ENCODE measurements at regions not wholly inside any gene's neighbourhood (a gene's known extent, or its start where the extent isn't known, plus 50 kb on each side); places are given as distances from the start of the nearest gene placed in this dataset.

DNA sequence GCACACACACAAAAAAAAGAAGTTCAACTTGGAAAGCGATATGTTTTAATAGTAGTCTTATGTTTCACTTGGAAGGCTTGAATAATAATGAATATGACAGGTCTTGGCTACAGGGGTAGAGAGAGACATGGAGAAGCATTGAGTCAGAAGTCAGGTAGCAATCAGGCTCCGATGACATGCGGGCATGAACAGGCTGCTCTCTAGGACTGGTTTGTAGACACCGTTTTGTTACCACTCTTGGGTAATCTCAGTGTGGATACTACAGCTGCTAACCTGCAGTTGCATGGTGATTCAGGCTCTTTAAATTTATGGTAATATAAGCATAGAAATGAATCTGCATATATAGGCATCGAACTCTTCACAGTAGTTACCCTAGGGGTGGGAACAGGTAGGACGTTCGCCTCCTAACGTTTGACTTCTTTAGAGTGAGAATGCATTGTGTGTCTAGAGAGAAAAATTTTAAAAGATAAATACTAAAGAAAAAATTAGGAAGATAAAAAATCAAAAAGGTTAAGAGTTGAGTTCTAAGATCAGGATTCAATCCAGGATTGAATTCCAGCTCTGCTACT is 241.6 kb upstream of the KBTBD8 start:
- TF ChIP-seq, protein P1, sequence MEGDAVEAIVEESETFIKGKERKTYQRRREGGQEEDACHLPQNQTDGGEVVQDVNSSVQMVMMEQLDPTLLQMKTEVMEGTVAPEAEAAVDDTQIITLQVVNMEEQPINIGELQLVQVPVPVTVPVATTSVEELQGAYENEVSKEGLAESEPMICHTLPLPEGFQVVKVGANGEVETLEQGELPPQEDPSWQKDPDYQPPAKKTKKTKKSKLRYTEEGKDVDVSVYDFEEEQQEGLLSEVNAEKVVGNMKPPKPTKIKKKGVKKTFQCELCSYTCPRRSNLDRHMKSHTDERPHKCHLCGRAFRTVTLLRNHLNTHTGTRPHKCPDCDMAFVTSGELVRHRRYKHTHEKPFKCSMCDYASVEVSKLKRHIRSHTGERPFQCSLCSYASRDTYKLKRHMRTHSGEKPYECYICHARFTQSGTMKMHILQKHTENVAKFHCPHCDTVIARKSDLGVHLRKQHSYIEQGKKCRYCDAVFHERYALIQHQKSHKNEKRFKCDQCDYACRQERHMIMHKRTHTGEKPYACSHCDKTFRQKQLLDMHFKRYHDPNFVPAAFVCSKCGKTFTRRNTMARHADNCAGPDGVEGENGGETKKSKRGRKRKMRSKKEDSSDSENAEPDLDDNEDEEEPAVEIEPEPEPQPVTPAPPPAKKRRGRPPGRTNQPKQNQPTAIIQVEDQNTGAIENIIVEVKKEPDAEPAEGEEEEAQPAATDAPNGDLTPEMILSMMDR (IDR thresholded peaks at IDR 0.05 in 8 of 11, conservative IDR thresholded peaks at IDR 0.05 in 3 of 11) = no peak
- no peak for TF ChIP-seq POLR2AphosphoS5 (IDR thresholded peaks at IDR 0.05)
- TF ChIP-seq POLR2A (IDR thresholded peaks at IDR 0.05) = no peak
- intact Hi-C loops (cut with DNase I; ENCODE audit: low total_unique reads) = no loop called here
- WGBS, 5 donors = 81 to 97% (median 93%) methylated on average over 8 of the region's 8 CpGs
- no peak for DNase-seq
- Histone ChIP-seq H3K27me3 (replicated peaks in 1 of 7) (peaks cover 0 to 3% (median 0%) of the 10 kb centered on the region in 7 donors), H3K36me3 (no peaks in the 10 kb centered on the region), H3K27ac (no peak overlapping the region), H3K9me3 (no peaks in the 10 kb centered on the region), H3K4me1 (peaks cover 0 to 7% (median 0%) of the 10 kb centered on the region in 6 donors), H3K4me3 (no peak overlapping the region)

DNA sequence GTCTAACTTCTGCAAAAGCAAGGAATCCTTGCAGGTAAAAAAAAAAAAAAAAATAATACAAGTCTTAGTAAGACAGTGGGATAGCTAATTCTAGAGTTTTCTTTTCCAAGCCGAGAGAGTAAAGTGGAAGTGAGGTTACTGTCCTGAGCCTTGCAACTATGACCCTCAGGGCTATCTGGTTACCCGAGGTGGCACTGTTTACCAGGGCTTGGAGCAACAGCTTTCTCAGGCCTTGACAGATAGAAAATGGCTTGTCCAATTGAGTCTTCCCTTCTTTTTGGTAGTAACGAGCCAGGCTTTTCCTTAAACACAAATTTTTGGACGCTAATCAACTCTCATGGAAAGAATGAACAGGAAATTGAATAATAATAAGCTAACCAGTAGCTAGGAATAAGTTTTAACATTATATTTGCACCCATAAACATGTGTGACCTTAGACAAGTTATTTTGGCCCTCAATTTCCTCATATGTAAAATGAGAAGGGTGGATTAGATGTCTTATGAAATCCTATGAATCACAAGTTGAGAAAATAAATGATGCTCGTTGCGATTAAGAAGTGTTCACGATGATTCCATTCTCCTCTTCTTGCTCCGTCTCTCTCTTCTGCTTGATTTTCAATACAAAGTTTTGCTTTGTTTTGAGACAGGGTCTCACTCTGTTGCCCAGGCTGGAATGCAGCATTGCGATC is 236.9 kb upstream of the KBTBD8 start:
- intact Hi-C loops (cut with DNase I; ENCODE audit: low total_unique reads) = no loop called here
- WGBS, 5 donors = 74 to 88% (median 83%) methylated on average over 9 of the region's 9 CpGs
- TF ChIP-seq POLR2AphosphoS5 (IDR thresholded peaks at IDR 0.05) = no peak
- TF ChIP-seq, protein P1 (IDR thresholded peaks at IDR 0.05 in 8 of 11, conservative IDR thresholded peaks at IDR 0.05 in 3 of 11) = no peak
- no peak for TF ChIP-seq POLR2A (IDR thresholded peaks at IDR 0.05)
- H3K27ac ChIP-seq = no peak overlapping the region
- H3K4me3 ChIP-seq = no peak overlapping the region
- no peaks in the 10 kb centered on the region for H3K27me3 ChIP-seq (replicated peaks in 1 of 7)
- peaks cover 0 to 6% (median 0%) of the 10 kb centered on the region in 6 donors for H3K4me1 ChIP-seq
- no peaks in the 10 kb centered on the region for H3K36me3 ChIP-seq
- H3K9me3 ChIP-seq = peaks cover 0 to 16% (median 10%) of the 10 kb centered on the region in 8 donors
- DNase-seq = no peak

DNA sequence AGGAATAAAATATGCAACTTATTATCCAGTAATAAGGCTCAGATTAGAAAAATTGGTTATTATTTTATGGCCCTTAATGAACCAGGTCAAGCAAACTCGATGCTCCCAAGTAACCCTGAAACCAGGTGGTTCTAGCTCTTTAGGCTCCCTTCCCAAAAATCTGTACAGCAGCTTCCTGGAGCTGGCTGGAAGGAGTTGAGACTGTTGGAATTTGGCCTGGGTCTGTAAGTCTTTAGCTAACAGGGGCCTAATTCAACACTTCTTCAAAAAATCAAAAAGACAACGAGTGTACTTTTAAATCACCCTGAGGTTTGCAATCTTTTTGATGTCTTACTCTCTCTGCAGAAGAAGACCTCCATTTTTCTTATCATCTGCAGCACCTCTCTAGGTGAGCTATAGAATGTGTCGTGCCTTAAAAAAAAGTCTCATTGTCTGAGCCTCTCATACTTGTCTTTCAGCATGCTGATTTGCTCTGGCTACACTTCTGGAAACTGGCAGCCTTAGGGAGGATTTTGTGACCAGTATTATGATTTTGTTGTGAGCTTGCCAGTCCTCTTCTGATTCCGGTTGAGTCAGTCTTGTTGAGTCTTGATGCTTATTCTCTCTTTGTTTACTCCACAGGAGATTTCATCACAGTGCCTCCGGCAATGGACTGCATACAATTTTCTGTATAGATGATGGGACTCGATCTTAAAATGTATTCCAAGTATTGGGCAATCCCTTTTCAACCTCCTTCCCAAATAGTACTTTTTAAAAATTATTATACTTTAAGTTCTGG is 235.0 kb upstream of the KBTBD8 start:
- 76 to 88% (median 85%) methylated on average over 6 of the region's 6 CpGs for WGBS, 5 donors
- intact Hi-C loops (cut with DNase I; ENCODE audit: low total_unique reads) = no loop called here

More for the DNA sequence above, 235.0 kb upstream of the KBTBD8 start:
- Histone ChIP-seq H3K27ac (no peak overlapping the region), H3K9me3 (peaks cover 0 to 17% (median 10%) of the 10 kb centered on the region in 8 donors), H3K36me3 (no peaks in the 10 kb centered on the region), H3K27me3 (replicated peaks in 1 of 7) (no peaks in the 10 kb centered on the region), H3K4me3 (no peak overlapping the region), H3K4me1 (peaks cover 0 to 6% (median 0%) of the 10 kb centered on the region in 6 donors)
- no peak for DNase-seq
- TF ChIP-seq, protein P1 (IDR thresholded peaks at IDR 0.05 in 8 of 11, conservative IDR thresholded peaks at IDR 0.05 in 3 of 11) = no peak
- TF ChIP-seq POLR2AphosphoS5 (IDR thresholded peaks at IDR 0.05) = no peak
- TF ChIP-seq POLR2A (IDR thresholded peaks at IDR 0.05) = no peak

Measured in spleen (tissue), 11 donors.